DND-41 (cell line): ENCODE measurements at regions not wholly inside any gene's neighbourhood (a gene's known extent, or its start where the extent isn't known, plus 50 kb on each side); places are given as distances from the start of the nearest gene placed in this dataset.

Experiments
- EZH2 ChIP-seq: IDR thresholded peaks from 3 replicates; pipeline ENCODE4 v1.6.1; 2012; ENCODE audit warnings: borderline replicate concordance, low read depth, mild to moderate bottlenecking, moderate library complexity, low read length, inconsistent platforms; ENCODE audit not compliant: severe bottlenecking
- TF ChIP-seq, protein P1 (sequence below): IDR thresholded peaks from 2 replicates; pipeline ENCODE4 v1.5.1; 2012; ENCODE audit warnings: borderline replicate concordance, low read length, moderate library complexity, mild to moderate bottlenecking; ENCODE audit not compliant: poor library complexity, severe bottlenecking; ENCODE audit errors: extremely low read depth

DNA sequence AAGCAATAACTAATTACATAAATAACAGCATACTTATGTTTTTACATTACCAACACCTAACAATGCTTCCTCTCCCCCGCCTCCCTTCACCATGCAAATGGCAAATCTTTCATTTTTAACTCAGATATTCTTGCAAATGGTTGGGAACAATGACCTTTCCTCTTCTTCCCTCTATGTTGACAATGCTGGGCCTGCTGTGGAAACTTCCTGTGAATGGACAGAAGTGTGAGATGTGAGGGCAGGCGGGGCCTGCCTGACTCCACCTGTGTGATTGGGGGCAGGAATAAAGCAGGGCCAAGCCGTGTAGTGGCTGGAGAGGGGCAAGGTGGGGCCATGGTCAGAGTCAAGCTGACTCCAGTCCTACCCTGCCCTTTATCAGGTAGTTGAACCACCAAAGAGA is 289.6 kb downstream of the RPS6KC1 start:
- TF ChIP-seq, protein P1, sequence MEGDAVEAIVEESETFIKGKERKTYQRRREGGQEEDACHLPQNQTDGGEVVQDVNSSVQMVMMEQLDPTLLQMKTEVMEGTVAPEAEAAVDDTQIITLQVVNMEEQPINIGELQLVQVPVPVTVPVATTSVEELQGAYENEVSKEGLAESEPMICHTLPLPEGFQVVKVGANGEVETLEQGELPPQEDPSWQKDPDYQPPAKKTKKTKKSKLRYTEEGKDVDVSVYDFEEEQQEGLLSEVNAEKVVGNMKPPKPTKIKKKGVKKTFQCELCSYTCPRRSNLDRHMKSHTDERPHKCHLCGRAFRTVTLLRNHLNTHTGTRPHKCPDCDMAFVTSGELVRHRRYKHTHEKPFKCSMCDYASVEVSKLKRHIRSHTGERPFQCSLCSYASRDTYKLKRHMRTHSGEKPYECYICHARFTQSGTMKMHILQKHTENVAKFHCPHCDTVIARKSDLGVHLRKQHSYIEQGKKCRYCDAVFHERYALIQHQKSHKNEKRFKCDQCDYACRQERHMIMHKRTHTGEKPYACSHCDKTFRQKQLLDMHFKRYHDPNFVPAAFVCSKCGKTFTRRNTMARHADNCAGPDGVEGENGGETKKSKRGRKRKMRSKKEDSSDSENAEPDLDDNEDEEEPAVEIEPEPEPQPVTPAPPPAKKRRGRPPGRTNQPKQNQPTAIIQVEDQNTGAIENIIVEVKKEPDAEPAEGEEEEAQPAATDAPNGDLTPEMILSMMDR = no peak
- TF ChIP-seq EZH2 = no peak
